ENCODE measurements at regions not wholly inside any gene's neighbourhood (a gene's known extent, or its start where the extent isn't known, plus 50 kb on each side); places are given as distances from the start of the nearest gene placed in this dataset.

DNA sequence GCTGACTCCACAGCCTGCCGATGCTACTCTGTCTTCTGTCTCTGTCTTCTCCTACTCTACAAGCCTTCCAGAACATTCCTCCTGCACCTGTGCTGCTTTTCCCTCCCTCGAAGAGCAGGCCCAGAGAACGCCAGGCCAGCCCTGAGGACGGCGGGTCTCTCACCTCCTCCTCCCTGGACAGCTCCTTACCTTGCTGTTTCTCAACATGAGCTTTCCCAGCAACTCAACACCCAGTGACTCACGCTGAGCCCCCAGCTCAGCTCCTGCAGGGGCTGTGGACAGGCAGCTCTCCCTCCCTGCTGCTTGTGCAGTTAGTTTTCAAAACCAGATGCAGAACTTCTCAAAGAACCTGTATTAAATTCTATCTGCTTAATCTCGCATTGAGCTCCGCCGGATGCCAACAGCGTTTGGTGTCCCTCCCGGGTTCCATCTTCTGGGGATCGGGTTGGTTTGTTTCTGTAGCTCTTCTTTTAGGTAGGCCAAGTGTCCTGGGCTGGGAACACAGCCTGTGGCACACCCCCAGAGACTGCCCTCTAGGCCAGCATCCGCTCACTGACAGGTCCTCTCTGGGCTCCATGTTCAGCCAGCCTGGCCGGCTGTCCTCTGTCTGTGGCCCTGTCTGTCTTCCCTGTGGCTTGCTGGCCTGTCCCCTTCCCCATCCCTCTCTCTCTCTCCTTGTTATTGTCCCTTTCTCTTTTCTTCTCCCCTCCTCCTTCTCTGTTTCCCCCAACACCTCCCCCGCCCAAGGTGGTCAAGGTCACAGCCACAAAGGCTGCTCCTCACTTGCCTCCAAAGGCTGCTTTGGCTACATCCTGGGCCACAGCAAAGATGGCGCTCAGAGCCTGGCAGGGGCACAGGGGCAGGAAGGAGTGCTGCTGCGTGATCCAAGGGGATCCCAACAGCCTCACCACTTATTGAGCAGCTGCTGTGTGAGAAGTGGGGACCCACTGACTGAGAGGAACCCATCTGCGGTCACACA is 391.0 kb downstream of the MATN1 start:
- DNase-seq (no peak), ATAC-seq (ENCODE audit: insufficient read depth, low FRiP score) (no peak)
- Histone ChIP-seq H3K36me3 (ENCODE audit: control insufficient read depth in 4 of 4, insufficient read depth in 4 of 4, low read length in 4 of 4) (no peaks in the 10 kb centered on the region), H3K4me3 (no peak overlapping the region), H3K9ac (ENCODE audit: insufficient read depth in 1 of 2, low read length in 2 of 2) (no peak overlapping the region), H3K27ac (ENCODE audit: low read depth in 1 of 2, low read length in 1 of 2) (no peak overlapping the region), H3K27me3 (ENCODE audit: control insufficient read depth in 3 of 3, insufficient read depth in 3 of 3, low read length in 2 of 3) (no peaks in the 10 kb centered on the region), H3K9me3 (ENCODE audit: control insufficient read depth in 4 of 4, insufficient read depth in 3 of 4, low read length in 3 of 4) (no peaks in the 10 kb centered on the region), H3K4me1 (ENCODE audit: control insufficient read depth in 5 of 5, insufficient read depth in 5 of 5, low read length in 5 of 5) (no peaks in the 10 kb centered on the region)
- WGBS, 2 donors = 85 to 86% methylated on average over 18 of the region's 18 CpGs
- TF ChIP-seq, protein P1, sequence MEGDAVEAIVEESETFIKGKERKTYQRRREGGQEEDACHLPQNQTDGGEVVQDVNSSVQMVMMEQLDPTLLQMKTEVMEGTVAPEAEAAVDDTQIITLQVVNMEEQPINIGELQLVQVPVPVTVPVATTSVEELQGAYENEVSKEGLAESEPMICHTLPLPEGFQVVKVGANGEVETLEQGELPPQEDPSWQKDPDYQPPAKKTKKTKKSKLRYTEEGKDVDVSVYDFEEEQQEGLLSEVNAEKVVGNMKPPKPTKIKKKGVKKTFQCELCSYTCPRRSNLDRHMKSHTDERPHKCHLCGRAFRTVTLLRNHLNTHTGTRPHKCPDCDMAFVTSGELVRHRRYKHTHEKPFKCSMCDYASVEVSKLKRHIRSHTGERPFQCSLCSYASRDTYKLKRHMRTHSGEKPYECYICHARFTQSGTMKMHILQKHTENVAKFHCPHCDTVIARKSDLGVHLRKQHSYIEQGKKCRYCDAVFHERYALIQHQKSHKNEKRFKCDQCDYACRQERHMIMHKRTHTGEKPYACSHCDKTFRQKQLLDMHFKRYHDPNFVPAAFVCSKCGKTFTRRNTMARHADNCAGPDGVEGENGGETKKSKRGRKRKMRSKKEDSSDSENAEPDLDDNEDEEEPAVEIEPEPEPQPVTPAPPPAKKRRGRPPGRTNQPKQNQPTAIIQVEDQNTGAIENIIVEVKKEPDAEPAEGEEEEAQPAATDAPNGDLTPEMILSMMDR (IDR thresholded peaks at IDR 0.05; ENCODE audit: control extremely low read depth, extremely low read depth) = no peak

DNA sequence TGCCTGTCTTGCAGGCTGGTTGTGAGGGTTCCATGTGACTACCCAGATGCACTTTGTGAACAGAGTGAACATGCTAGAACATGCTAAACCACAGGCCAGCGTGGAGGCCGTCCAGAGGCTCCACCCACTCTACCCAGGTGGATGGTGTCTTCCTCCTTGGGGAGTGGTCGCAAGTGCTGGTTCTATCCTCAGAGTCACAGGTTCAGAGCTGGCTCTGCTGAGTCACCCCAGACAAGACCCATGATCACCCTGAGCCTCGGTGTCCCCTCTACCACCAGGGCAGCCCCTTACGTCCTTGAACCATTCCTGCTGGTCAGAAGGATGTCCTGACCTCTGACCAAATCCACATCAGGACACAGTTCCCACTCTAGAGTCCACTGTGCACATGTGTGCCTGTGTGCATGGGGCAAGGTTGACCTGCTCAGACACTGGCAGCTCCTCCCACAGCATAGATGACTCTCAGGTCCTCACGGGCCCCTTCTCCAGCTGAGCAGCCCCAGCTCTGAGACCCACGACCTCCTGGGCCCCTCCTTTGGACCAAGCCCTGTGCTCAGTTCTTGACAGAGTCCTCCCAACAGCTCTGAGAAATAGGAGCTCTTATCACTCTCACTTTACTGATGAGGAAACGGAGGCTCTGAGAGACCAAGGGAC is 391.8 kb downstream of the MATN1 start:
- H3K27ac ChIP-seq (ENCODE audit: low read depth in 1 of 2, low read length in 1 of 2) = no peak overlapping the region
- H3K4me3 ChIP-seq = no peak overlapping the region
- no peaks in the 10 kb centered on the region for H3K9me3 ChIP-seq (ENCODE audit: control insufficient read depth in 4 of 4, insufficient read depth in 3 of 4, low read length in 3 of 4)
- TF ChIP-seq, protein P1 (IDR thresholded peaks at IDR 0.05; ENCODE audit: control extremely low read depth, extremely low read depth) = no peak
- DNase-seq (no peak), ATAC-seq (ENCODE audit: insufficient read depth, low FRiP score) (no peak)
- no peak overlapping the region for H3K9ac ChIP-seq (ENCODE audit: insufficient read depth in 1 of 2, low read length in 2 of 2)
- WGBS, 2 donors = 70 to 72% methylated on average over 8 of the region's 8 CpGs
- no peaks in the 10 kb centered on the region for H3K27me3 ChIP-seq (ENCODE audit: control insufficient read depth in 3 of 3, insufficient read depth in 3 of 3, low read length in 2 of 3)
- no peaks in the 10 kb centered on the region for H3K4me1 ChIP-seq (ENCODE audit: control insufficient read depth in 5 of 5, insufficient read depth in 5 of 5, low read length in 5 of 5)
- H3K36me3 ChIP-seq (ENCODE audit: control insufficient read depth in 4 of 4, insufficient read depth in 4 of 4, low read length in 4 of 4) = no peaks in the 10 kb centered on the region

DNA sequence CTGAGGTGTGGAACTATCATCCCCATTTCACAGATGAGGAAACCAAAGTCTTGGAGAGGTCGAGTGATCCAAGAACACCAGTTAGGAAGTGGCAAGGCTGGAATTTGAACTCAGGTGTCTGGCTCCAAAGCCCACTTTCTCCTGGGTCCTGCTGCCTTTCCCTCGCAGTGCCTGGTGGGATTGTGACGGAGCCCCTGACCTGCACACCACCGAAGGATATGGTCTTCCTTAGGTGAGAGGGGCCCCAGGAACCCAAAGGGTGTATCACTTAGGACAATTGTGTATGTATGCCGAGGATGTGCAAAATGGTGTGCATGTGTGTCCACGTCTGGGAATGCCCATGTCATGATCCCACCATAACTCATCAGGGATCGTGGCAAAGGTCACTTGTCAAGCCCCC is 392.7 kb downstream of the MATN1 start:
- no peak for ATAC-seq (ENCODE audit: insufficient read depth, low FRiP score)
- no peak overlapping the region for H3K9ac ChIP-seq (ENCODE audit: insufficient read depth in 1 of 2, low read length in 2 of 2)

More for the DNA sequence above, 392.7 kb downstream of the MATN1 start:
- TF ChIP-seq, protein P1 (IDR thresholded peaks at IDR 0.05; ENCODE audit: control extremely low read depth, extremely low read depth) = no peak
- no peak for DNase-seq
- Histone ChIP-seq H3K27ac (ENCODE audit: low read depth in 1 of 2, low read length in 1 of 2) (no peak overlapping the region), H3K9me3 (ENCODE audit: control insufficient read depth in 4 of 4, insufficient read depth in 3 of 4, low read length in 3 of 4) (no peaks in the 10 kb centered on the region), H3K36me3 (ENCODE audit: control insufficient read depth in 4 of 4, insufficient read depth in 4 of 4, low read length in 4 of 4) (no peaks in the 10 kb centered on the region), H3K27me3 (ENCODE audit: control insufficient read depth in 3 of 3, insufficient read depth in 3 of 3, low read length in 2 of 3) (no peaks in the 10 kb centered on the region), H3K4me1 (ENCODE audit: control insufficient read depth in 5 of 5, insufficient read depth in 5 of 5, low read length in 5 of 5) (no peaks in the 10 kb centered on the region), H3K4me3 (no peak overlapping the region)
- WGBS, 2 donors = 71% methylated on average over 7 of the region's 7 CpGs
